DMS114 treated with DMSO at 0.1 percent for 48 hours (cell line): ENCODE measurements at regions not wholly inside any gene's neighbourhood (a gene's known extent, or its start where the extent isn't known, plus 50 kb on each side); places are given as distances from the start of the nearest gene placed in this dataset.

Experiments
- DNase-seq: peaks from one replicate; lab custom pipeline; 2025; ENCODE audit not compliant: unreplicated experiment; lab: John Stamatoyannopoulos, UW

- DNase-seq: no peak
Measured at GRCh38 chr10:28481968-28482367, 51.0 kb upstream of the WAC start.
